Left lobe of liver (tissue), 2 donors: ENCODE measurements at regions not wholly inside any gene's neighbourhood (a gene's known extent, or its start where the extent isn't known, plus 50 kb on each side); places are given as distances from the start of the nearest gene placed in this dataset.

Source experiments
- ATAC-seq: fragments of 200-7000 bp; cut with Tn5 transposase; one replicate; pipeline ENCODE4 v1.9.1; 2020; ENCODE audit warnings: mild to moderate bottlenecking, moderate library complexity
- DNase-seq: peaks from one replicate; pipeline ENCODE4 v3.0.0-alpha.2; 2020; ENCODE audit warnings: low spot score
- donor health status: DM: no; HTN: no; CAD: no; lungs with moderate emphysema.
- donor health status: DM: no; HTN: yes; CAD: no.

- DNase-seq (no peak), ATAC-seq (no peak)
Measured at GRCh38 chr7:25994433-25994994, 157.5 kb upstream of the NFE2L3 start.

DNA sequence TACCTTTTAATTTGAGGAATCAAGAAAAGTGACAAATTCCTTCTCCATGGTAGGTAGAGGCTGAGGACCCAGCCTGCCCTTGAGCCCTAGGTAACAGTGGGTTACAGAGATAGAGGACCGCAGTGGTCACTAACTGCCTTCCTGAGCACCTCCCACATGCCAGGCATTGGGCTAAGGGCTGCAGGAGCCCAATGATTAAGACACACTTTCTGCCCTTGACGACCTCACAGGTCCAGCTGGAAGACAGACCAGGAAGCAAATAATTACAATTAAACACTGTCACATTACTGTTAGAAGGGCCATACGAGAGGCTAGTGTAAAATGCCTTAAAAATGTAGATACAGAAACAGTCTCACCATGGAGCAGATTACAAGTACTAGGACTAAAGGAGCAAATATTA is 156.8 kb upstream of the NFE2L3 start:
- ATAC-seq (no peak), DNase-seq (no peak)

GRCh38 chr7:25996006-25996408 is 156.0 kb upstream of the NFE2L3 start:
- ATAC-seq (peak; percentile 51), DNase-seq (no peak)

GRCh38 chr7:25998499-25998898 is 153.5 kb upstream of the NFE2L3 start:
- ATAC-seq (no peak), DNase-seq (no peak)

DNA sequence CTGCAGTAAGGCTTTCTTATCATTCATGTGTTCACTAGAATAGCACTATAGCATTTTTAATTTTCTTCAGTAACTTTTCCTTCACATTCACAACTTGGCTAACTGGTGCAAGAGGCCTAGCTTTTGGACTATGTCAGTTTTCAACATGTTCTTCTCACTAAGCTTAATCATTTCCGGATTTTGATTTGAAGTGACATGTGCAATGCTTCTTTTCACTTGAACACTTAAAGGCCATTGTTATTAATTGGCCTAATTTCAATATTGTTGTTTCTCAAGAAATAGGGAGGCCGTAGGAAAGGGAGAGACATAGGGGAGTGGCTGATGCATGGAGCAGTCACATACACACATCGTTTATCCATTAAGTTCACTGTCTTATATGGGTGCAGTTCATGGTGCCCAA is 151.2 kb upstream of the NFE2L3 start:
- ATAC-seq (no peak), DNase-seq (no peak)

DNA sequence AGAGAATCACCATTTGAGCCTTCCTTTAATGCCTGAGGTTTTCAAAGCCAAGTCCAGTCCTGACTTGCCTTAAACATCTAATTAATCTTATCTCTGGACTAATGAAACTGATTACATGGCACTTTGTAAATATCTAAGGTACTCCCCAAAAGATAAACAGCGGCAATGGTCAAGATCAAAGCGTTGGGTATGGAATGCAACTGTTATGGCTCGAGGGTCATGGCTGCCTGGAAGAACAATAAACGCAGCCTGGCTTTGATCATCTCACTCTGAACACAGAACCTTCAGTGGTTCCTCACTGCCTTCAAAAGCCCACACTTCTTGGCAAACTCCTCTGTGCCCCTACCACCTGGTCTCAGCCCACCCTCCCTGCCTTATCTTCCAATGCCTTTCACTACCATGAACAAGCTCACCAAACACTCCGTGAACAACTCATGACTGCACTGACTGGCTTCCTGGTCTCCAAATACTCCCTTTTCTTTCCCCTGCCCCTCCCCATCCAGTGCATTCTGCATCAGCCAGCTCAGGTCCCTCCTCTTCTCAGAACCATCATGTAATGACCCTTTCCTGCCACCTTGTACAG is 150.2 kb upstream of the NFE2L3 start:
- DNase-seq (no peak), ATAC-seq (no peak)

- DNase-seq = no peak
- no peak for ATAC-seq
Measured at GRCh38 chr7:26005683-26006410, 146.2 kb upstream of the NFE2L3 start.

GRCh38 chr7:26006426-26006825 is 145.6 kb upstream of the NFE2L3 start:
- ATAC-seq (peak; percentile 66), DNase-seq (no peak)

DNA sequence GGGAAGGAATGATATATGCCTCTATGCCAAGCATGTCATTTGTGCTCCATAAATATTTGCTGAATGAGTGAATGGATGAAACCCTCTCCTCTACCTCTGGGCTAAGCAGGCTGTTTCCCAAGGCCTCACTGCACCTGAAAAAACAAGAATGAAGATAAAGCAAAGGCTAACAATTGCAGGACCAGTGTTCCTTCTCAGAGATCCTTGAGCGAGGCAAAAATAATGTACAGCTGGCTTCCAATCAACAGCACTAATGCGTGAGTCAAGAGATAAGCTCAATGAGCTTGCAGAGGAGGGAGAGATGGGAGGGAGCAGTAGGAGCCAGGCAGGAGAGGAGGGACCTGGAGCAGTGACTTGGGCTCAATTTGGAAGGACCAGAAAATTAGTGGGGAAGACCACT is 144.5 kb upstream of the NFE2L3 start:
- ATAC-seq (no peak), DNase-seq (no peak)

DNA sequence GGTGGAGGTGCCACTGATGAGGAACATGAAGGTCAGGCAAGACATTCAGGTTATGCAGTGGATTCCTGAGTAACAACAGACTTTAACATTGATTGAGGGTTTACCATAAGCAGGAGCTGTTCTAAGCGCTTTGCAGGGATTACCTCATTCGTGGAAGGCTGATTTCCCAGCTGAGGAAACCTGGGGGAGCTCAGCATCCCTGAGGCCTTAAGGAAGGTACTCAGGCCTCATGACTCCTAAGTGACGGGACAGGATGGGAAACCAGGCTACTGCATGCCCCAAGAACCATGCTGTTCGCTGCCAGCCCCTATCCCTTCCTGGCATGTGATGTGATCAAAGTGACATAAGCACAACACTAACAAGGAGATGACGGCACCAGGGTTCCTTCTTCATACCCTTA is 143.6 kb upstream of the NFE2L3 start:
- ATAC-seq = no peak
- no peak for DNase-seq

GRCh38 chr7:26011039-26011696 is 140.8 kb upstream of the NFE2L3 start:
- ATAC-seq = no peak
- no peak for DNase-seq

- ATAC-seq (no peak), DNase-seq (no peak)
Measured at GRCh38 chr7:26013551-26014083, 138.4 kb upstream of the NFE2L3 start.

DNA sequence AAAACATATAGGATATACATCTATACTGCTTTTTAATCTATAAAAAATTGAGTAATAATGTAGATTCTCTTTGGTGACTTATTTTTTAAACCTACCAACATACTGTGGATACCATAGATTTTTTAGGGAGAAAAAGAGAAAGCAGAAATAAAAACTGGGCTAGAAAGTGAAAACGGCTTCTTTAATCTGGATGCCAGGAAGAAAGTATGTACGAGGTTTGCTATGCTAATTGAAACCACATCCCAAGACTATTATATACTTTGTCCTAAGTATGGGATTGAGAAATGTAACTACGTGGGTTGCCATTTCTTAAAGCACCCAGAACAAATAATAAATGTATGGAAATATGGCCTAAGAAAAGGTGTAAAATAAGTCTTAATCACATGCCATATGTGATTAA is 129.0 kb upstream of the NFE2L3 start:
- no peak for DNase-seq
- ATAC-seq = no peak

DNA sequence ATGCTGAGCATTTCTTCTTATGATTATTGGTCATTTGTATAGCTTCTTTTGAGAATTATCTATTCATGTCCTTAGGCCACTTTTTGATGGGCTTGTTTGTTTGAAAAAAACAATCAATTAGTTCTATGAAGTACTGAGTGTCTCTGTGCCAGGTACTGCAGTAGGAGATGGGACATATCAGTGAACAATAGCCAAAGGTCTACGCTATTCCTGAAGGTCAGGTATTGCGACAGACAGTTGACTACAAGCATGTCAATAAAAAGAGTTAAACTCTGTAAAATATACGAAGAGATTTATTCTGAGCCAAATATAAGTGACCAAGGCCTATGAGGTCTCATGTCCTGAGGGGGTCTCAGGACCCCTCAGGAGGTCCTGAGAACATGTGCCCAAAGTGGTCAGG is 122.1 kb upstream of the NFE2L3 start:
- DNase-seq = no peak
- peak; percentile 48 for ATAC-seq

DNA sequence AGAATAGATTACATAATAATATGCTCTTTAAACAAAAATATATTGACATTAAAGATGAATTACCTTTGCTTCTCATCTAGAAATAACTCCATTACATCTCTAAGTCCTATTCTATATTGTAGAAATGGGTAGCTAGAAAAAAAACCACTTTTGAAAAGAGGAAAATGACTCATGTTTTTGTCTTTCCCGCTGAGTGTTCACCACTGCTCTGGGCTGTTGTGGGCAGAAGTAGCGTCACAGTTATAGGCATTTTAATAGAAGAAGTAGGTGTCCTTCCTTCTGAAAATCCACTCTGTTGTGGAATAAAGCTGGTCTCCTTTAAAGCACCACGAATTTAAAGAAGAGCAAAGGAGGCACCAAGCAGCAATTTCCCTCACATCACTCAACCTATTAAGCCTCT is 117.6 kb upstream of the NFE2L3 start:
- ATAC-seq (no peak), DNase-seq (no peak)

DNA sequence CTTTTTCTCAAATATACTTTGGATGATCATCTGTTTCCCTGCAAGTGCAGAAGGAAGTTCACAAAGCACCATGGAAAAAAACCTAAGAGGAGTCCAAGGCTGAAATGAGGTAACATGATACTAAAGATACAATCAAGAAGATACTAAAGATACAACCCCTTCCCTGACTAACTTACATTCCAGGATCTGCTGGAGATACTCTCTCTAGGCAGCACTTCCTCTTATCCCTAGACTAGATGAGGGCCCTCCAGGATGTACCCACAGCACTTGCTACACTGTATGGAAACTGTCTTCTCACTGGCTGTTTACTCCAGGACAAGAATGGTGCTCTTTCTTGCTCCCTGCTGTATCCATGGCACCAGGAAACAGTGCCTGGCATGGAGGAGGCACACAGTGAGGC is 116.4 kb upstream of the NFE2L3 start:
- ATAC-seq (no peak), DNase-seq (no peak)

GRCh38 chr7:26036092-26036491 is 115.9 kb upstream of the NFE2L3 start:
- DNase-seq = no peak
- no peak for ATAC-seq

GRCh38 chr7:26038201-26038990 is 113.6 kb upstream of the NFE2L3 start:
- ATAC-seq (no peak), DNase-seq (no peak)

- ATAC-seq (no peak), DNase-seq (no peak)
Measured at GRCh38 chr7:26040085-26040484, 111.9 kb upstream of the NFE2L3 start.

GRCh38 chr7:26042237-26042636 is 109.8 kb upstream of the NFE2L3 start:
- no peak for ATAC-seq
- DNase-seq = no peak

DNA sequence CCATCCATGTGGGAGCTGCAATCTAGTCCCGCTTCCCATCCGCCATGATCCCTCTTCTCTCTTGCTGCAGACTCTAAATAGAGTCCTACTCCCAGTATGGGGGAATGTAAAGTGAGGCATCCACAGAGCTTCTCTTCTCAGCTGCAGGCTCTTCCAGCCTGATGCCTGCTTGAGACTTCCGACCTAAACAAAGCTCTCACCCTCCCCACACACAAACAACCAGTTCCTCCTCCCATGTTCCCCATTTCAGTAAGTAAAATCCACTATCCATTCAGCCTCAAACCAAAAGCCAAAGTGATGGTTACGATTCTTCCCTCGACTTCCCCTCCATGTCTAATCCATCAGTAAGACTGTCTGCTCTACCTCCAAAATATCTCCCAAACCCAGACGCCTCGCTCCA is 108.2 kb upstream of the NFE2L3 start:
- DNase-seq = no peak
- ATAC-seq = no peak
